ENCODE measurements at regions not wholly inside any gene's neighbourhood (a gene's known extent, or its start where the extent isn't known, plus 50 kb on each side); places are given as distances from the start of the nearest gene placed in this dataset.

DNA sequence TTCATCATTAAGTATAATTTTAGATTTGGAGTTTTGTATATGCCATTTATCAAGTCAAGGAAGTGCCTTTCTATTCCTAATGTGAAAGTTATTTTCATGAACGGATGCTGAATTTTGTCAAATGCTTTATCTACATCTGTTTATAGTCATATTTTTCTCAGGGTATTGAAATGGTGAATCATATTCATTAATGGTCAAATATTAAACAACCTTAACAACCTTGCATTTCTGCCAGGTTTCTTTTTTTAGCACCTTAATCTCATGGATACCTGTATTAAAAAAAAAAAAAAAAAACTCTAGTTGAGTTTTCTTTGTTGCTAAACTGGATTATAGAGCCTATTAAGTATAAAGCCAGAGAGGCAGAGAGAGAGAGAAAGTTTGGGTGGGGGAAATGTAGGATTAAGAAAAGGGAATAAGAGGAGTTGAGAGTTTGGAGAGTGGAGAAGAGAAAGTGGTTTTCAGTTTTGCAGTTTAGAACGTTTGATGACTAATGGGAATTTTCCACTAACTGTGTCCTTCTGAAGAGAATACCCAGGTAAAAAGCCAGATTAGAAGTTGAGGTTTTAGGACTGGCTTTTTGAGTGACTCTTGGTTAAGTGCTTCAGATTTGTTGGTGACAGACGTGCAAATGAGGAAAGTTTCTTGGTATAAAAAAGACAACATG, 305.0 kb downstream of the HLX start:
- Histone ChIP-seq H3K27ac (ENCODE audit: low read depth, low read length) (no peak overlapping the region), H3K27me3 (ENCODE audit: insufficient read depth, low read length) (no peaks in the 10 kb centered on the region), H3K4me1 (ENCODE audit: insufficient read depth, low read length) (no peaks in the 10 kb centered on the region), H3K9me3 (ENCODE audit: insufficient read depth, low read depth, low read length) (no peaks in the 10 kb centered on the region), H3K4me3 (ENCODE audit: low read length) (no peak overlapping the region), H3K36me3 (ENCODE audit: insufficient read depth, low read length) (no peaks in the 10 kb centered on the region), H3K9ac (ENCODE audit: low read depth, low read length) (no peak overlapping the region)
- 78% methylated on average over 2 of the region's 3 CpGs for WGBS

DNA sequence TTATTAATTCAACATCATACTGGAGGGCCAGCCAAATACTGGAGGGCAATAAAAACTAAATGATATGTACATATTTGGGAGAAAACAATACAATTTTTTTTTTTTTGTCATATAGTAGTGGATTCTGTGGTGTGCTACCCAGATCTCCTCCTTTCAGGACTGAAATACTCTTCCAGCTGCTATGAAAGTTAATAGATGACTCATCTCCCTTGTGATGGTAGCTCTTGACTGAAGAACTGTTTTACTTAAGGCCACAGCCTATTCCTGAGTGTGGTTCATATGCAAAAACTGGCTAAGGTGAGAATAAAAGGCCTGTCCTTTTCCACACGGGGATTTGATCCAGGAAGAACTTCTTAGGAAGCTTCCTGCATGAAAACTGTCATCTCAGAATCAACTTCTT, 307.9 kb downstream of the HLX start:
- Histone ChIP-seq H3K27ac (ENCODE audit: low read depth, low read length) (no peak overlapping the region), H3K9ac (ENCODE audit: low read depth, low read length) (no peak overlapping the region), H3K4me3 (ENCODE audit: low read length) (no peak overlapping the region), H3K27me3 (ENCODE audit: insufficient read depth, low read length) (no peaks in the 10 kb centered on the region), H3K9me3 (ENCODE audit: insufficient read depth, low read depth, low read length) (no peaks in the 10 kb centered on the region), H3K4me1 (ENCODE audit: insufficient read depth, low read length) (no peaks in the 10 kb centered on the region), H3K36me3 (ENCODE audit: insufficient read depth, low read length) (no peaks in the 10 kb centered on the region)
- WGBS = 12% methylated on average over 1 of the region's 1 CpG

DNA sequence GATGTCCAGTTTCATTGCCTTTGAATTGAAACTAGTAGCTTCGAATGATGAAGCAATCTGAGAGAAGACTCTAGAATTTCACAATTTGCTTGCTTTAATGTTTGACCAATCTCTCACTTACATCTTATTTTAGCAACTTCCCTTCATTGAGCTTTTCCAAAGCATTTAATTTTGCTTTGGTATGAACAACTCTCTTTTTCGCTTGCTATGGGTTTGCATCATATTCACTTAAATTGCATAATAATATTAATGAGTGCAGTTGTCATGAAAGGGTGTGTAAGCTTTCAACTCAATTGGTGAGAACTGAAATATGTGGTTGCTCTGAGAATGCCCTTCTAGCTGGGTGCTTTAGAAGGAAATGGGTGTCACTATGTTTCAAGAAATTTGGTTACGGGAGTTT, 309.2 kb downstream of the HLX start:
- H3K27me3 ChIP-seq (ENCODE audit: insufficient read depth, low read length) = no peaks in the 10 kb centered on the region
- no peak overlapping the region for H3K27ac ChIP-seq (ENCODE audit: low read depth, low read length)
- WGBS = 98% methylated on average over 2 of the region's 3 CpGs
- H3K36me3 ChIP-seq (ENCODE audit: insufficient read depth, low read length) = no peaks in the 10 kb centered on the region
- no peaks in the 10 kb centered on the region for H3K4me1 ChIP-seq (ENCODE audit: insufficient read depth, low read length)
- no peak overlapping the region for H3K4me3 ChIP-seq (ENCODE audit: low read length)
- no peak overlapping the region for H3K9ac ChIP-seq (ENCODE audit: low read depth, low read length)
- H3K9me3 ChIP-seq (ENCODE audit: insufficient read depth, low read depth, low read length) = no peaks in the 10 kb centered on the region

DNA sequence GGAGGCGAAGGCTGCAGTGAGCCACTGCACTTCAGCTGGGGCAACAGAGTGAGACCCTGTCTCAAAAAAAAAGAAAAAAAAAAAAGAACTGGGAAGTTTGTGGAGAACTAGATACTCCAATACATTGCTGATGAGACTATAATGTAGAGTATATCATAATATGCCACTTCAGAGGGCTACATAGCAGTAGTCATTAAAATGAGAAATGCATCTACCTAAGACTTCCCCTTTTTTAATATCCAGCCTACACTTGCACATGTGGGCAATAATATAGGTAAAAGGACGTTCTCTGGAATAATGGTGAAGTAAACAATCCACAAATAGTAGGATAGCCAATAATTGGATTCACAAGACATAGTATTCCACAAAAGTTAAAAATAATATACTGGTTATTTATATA, 311.0 kb downstream of the HLX start:
- Histone ChIP-seq H3K4me3 (ENCODE audit: low read length) (no peak overlapping the region), H3K27me3 (ENCODE audit: insufficient read depth, low read length) (no peaks in the 10 kb centered on the region)
- WGBS = 97% methylated on average over 1 of the region's 2 CpGs

GRCh38 chr1:221192055-221192454, 312.8 kb downstream of the HLX start:
- Histone ChIP-seq H3K9ac (ENCODE audit: low read depth, low read length) (no peak overlapping the region), H3K4me1 (ENCODE audit: insufficient read depth, low read length) (no peaks in the 10 kb centered on the region), H3K36me3 (ENCODE audit: insufficient read depth, low read length) (no peaks in the 10 kb centered on the region), H3K4me3 (ENCODE audit: low read length) (no peak overlapping the region), H3K27ac (ENCODE audit: low read depth, low read length) (no peak overlapping the region), H3K27me3 (ENCODE audit: insufficient read depth, low read length) (no peaks in the 10 kb centered on the region), H3K9me3 (ENCODE audit: insufficient read depth, low read depth, low read length) (no peaks in the 10 kb centered on the region)
- WGBS = 91% methylated on average over 1 of the region's 1 CpG

More for the DNA sequence above, 311.0 kb downstream of the HLX start:
- no peaks in the 10 kb centered on the region for H3K4me1 ChIP-seq (ENCODE audit: insufficient read depth, low read length)
- H3K36me3 ChIP-seq (ENCODE audit: insufficient read depth, low read length) = no peaks in the 10 kb centered on the region
- no peak overlapping the region for H3K27ac ChIP-seq (ENCODE audit: low read depth, low read length)
- no peaks in the 10 kb centered on the region for H3K9me3 ChIP-seq (ENCODE audit: insufficient read depth, low read depth, low read length)
- no peak overlapping the region for H3K9ac ChIP-seq (ENCODE audit: low read depth, low read length)

- no peaks in the 10 kb centered on the region for H3K9me3 ChIP-seq (ENCODE audit: insufficient read depth, low read depth, low read length)
- H3K27ac ChIP-seq (ENCODE audit: low read depth, low read length) = no peak overlapping the region
- H3K27me3 ChIP-seq (ENCODE audit: insufficient read depth, low read length) = no peaks in the 10 kb centered on the region
- no peak overlapping the region for H3K9ac ChIP-seq (ENCODE audit: low read depth, low read length)
- no peaks in the 10 kb centered on the region for H3K4me1 ChIP-seq (ENCODE audit: insufficient read depth, low read length)
- no peak overlapping the region for H3K4me3 ChIP-seq (ENCODE audit: low read length)
- H3K36me3 ChIP-seq (ENCODE audit: insufficient read depth, low read length) = no peaks in the 10 kb centered on the region
Measured at GRCh38 chr1:221200464-221200863, 321.2 kb downstream of the HLX start.

- no peaks in the 10 kb centered on the region for H3K27me3 ChIP-seq (ENCODE audit: insufficient read depth, low read length)
- H3K9ac ChIP-seq (ENCODE audit: low read depth, low read length) = no peak overlapping the region
- no peaks in the 10 kb centered on the region for H3K4me1 ChIP-seq (ENCODE audit: insufficient read depth, low read length)
- H3K27ac ChIP-seq (ENCODE audit: low read depth, low read length) = no peak overlapping the region
- H3K9me3 ChIP-seq (ENCODE audit: insufficient read depth, low read depth, low read length) = no peaks in the 10 kb centered on the region
- H3K36me3 ChIP-seq (ENCODE audit: insufficient read depth, low read length) = no peaks in the 10 kb centered on the region
- no peak overlapping the region for H3K4me3 ChIP-seq (ENCODE audit: low read length)
Measured at GRCh38 chr1:221201773-221202172, 322.5 kb downstream of the HLX start.

DNA sequence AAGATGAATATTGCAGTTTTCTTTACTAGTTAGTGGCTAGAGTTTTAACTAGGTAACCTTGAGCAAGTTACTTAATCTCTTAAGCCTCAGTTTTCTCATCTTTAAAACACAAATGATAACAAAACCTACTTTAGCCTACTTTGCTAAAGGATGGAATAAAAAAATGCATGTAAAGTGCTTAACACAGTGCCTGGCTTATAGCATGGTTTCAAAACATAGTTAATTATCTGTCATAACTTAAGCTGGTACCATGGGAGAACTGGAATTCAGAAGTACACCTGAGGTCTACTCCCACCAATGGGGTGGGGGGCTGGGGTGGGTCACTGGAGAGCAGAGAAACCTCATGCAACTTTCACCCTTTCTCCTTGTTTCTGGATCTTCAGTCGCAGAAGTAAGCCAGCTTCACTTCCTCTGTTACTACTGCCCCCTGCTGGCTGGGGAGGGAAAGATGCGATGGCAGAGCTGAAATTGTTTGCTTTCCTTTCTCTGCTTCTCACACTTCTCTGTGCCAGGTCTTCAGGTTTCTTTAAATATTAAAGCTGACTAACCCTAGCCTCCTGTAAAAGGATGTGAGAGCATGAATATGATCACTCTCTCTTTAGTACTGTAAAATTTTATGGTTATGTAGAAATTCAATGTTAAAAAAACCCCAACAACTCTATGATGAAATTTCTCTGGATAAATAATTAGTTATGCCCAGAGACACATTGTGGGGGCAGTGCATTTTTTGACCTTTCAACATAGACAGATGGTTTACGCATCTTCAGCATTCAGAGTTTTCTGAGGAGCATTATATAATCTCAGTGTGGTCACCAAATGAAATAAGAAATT, 324.2 kb downstream of the HLX start:
- no peaks in the 10 kb centered on the region for H3K4me1 ChIP-seq (ENCODE audit: insufficient read depth, low read length)
- H3K27me3 ChIP-seq (ENCODE audit: insufficient read depth, low read length) = no peaks in the 10 kb centered on the region
- H3K27ac ChIP-seq (ENCODE audit: low read depth, low read length) = no peak overlapping the region
- no peaks in the 10 kb centered on the region for H3K36me3 ChIP-seq (ENCODE audit: insufficient read depth, low read length)
- H3K4me3 ChIP-seq (ENCODE audit: low read length) = no peak overlapping the region
- WGBS = 36% methylated on average over 3 of the region's 3 CpGs
- H3K9me3 ChIP-seq (ENCODE audit: insufficient read depth, low read depth, low read length) = no peaks in the 10 kb centered on the region
- H3K9ac ChIP-seq (ENCODE audit: low read depth, low read length) = no peak overlapping the region

GRCh38 chr1:221204055-221204833, 325.0 kb downstream of the HLX start:
- Histone ChIP-seq H3K27ac (ENCODE audit: low read depth, low read length) (no peak overlapping the region), H3K9ac (ENCODE audit: low read depth, low read length) (no peak overlapping the region), H3K9me3 (ENCODE audit: insufficient read depth, low read depth, low read length) (no peaks in the 10 kb centered on the region), H3K27me3 (ENCODE audit: insufficient read depth, low read length) (no peaks in the 10 kb centered on the region), H3K4me3 (ENCODE audit: low read length) (no peak overlapping the region), H3K36me3 (ENCODE audit: insufficient read depth, low read length) (no peaks in the 10 kb centered on the region), H3K4me1 (ENCODE audit: insufficient read depth, low read length) (no peaks in the 10 kb centered on the region)
- WGBS = 85% methylated on average over 3 of the region's 3 CpGs

DNA sequence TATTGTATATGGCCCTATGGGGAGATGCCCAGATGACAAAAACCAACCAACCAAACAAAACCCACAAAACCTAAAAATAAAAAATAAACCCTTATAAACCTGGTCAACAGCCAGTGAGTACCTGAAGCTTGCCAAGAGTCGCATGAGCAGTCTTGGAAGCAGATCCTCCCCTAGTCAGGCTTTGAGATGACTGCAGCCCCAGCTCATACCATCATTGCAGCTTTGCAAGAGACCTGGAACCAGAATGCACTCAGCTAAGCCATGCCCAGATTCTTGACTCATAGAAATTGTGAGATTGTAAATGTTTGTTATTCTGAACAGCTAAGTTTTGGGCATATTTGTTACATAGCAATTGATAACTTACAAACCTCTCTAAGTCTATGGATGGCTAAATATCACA, 326.8 kb downstream of the HLX start:
- no peaks in the 10 kb centered on the region for H3K27me3 ChIP-seq (ENCODE audit: insufficient read depth, low read length)
- no peak overlapping the region for H3K27ac ChIP-seq (ENCODE audit: low read depth, low read length)
- 94% methylated on average over 1 of the region's 1 CpG for WGBS
- no peak overlapping the region for H3K9ac ChIP-seq (ENCODE audit: low read depth, low read length)
- no peaks in the 10 kb centered on the region for H3K4me1 ChIP-seq (ENCODE audit: insufficient read depth, low read length)
- no peaks in the 10 kb centered on the region for H3K9me3 ChIP-seq (ENCODE audit: insufficient read depth, low read depth, low read length)
- H3K4me3 ChIP-seq (ENCODE audit: low read length) = no peak overlapping the region
- H3K36me3 ChIP-seq (ENCODE audit: insufficient read depth, low read length) = no peaks in the 10 kb centered on the region

DNA sequence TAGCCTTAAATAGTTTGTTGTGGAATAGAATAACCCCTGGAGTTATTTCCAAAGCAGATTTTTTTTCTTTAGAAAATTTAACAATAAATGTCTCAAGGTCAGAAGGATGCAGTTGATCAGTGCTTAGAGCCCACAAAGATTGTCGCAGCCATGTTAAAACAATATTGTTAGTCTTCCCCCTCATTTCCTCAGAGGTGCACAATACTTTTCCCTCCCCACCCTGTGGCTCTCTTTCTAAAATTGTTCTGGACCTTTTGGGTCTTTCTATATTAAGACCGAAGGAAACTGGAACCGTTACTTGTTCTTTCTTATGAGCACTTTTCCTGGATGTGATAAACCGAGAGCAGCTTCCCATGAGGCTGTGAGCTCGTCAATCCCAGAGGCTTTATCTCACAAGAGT, 333.7 kb downstream of the HLX start:
- 96% methylated on average over 5 of the region's 5 CpGs for WGBS
- no peaks in the 10 kb centered on the region for H3K27me3 ChIP-seq (ENCODE audit: insufficient read depth, low read length)

More for the DNA sequence above, 333.7 kb downstream of the HLX start:
- Histone ChIP-seq H3K4me3 (ENCODE audit: low read length) (no peak overlapping the region), H3K4me1 (ENCODE audit: insufficient read depth, low read length) (no peaks in the 10 kb centered on the region), H3K36me3 (ENCODE audit: insufficient read depth, low read length) (no peaks in the 10 kb centered on the region), H3K27ac (ENCODE audit: low read depth, low read length) (no peak overlapping the region), H3K9ac (ENCODE audit: low read depth, low read length) (no peak overlapping the region), H3K9me3 (ENCODE audit: insufficient read depth, low read depth, low read length) (no peaks in the 10 kb centered on the region)

All from HUES64 (cell line).